GM21786 (cell line): ENCODE measurements at regions not wholly inside any gene's neighbourhood (a gene's known extent, or its start where the extent isn't known, plus 50 kb on each side); places are given as distances from the start of the nearest gene placed in this dataset.
"Not testable (repeated sequence)": the region's sequence is repeated elsewhere in the genome, so short reads cannot be mapped to it uniquely, and the experiment has no call there.

Experiments
- ATAC-seq: cut with Tn5 transposase; IDR thresholded peaks from one replicate; pipeline ENCODE4 v1.9.1; 2021; ENCODE audit not compliant: unreplicated experiment

GRCh38 chr1:65059930-65060538, 88.0 kb upstream of the AK4 start:
- ATAC-seq = no peak

- no peak for ATAC-seq
Observed at GRCh38 chr1:65062339-65062738, 85.7 kb upstream of the AK4 start.

- no peak for ATAC-seq
Observed at GRCh38 chr1:65063025-65063424, 85.0 kb upstream of the AK4 start.

GRCh38 chr1:65064981-65065380, 83.0 kb upstream of the AK4 start:
- no peak for ATAC-seq

GRCh38 chr1:65065524-65066418, 82.2 kb upstream of the AK4 start:
- ATAC-seq = no peak

GRCh38 chr1:65066419-65066765, 81.6 kb upstream of the AK4 start:
- ATAC-seq = no peak

- ATAC-seq = peak; percentile 40
Observed at GRCh38 chr1:65066766-65067490, 81.1 kb upstream of the AK4 start.

GRCh38 chr1:65067491-65068201, 80.4 kb upstream of the AK4 start:
- peak; percentile 31 for ATAC-seq

GRCh38 chr1:65068202-65069010, 79.6 kb upstream of the AK4 start:
- ATAC-seq = peak; percentile 3

- no peak for ATAC-seq
Observed at GRCh38 chr1:65069011-65069565, 78.9 kb upstream of the AK4 start.

GRCh38 chr1:65072845-65073244, 75.2 kb upstream of the AK4 start:
- ATAC-seq = no peak

GRCh38 chr1:65075123-65075976, 72.7 kb upstream of the AK4 start:
- peak; percentile 84 for ATAC-seq

GRCh38 chr1:65077369-65077768, 70.6 kb upstream of the AK4 start:
- no peak for ATAC-seq

- no peak for ATAC-seq
Observed at GRCh38 chr1:65079941-65080340, 68.1 kb upstream of the AK4 start.

GRCh38 chr1:65082346-65083040, 65.5 kb upstream of the AK4 start:
- ATAC-seq = no peak

GRCh38 chr1:65083263-65083896, 64.6 kb upstream of the AK4 start:
- no peak for ATAC-seq

GRCh38 chr1:65084066-65084465, 63.9 kb upstream of the AK4 start:
- ATAC-seq = no peak

- ATAC-seq = not testable (repeated sequence)
Observed at GRCh38 chr1:65087519-65087918, 60.5 kb upstream of the AK4 start.
